Activated naive CD4-positive, alpha-beta T cell treated with anti-CD3 and anti-CD28 coated beads for 36 hours (primary cell): ENCODE measurements at regions not wholly inside any gene's neighbourhood (a gene's known extent, or its start where the extent isn't known, plus 50 kb on each side); places are given as distances from the start of the nearest gene placed in this dataset.
A peak's percentile ranks its signal among the peaks of the same experiment; 100 is the strongest.
"Not testable (repeated sequence)": the region's sequence is repeated elsewhere in the genome, so short reads cannot be mapped to it uniquely, and the experiment has no call there.

Experiments used
- CTCF ChIA-PET: fragments of 350-600 bp; sonication (Branson Sonifier 250); formaldehyde crosslinking; loops from one replicate; lab custom pipeline; 2021; ENCODE audit warnings: antibody characterized with exemption; lab: Charles Lee
- DNase-seq: peaks from one replicate; pipeline ENCODE4 v3.0.0-alpha.2; 2020
- H3K27ac Mint-ChIP-seq: one replicate; pipeline ENCODE4 v1.8.0; 2021; ENCODE audit warnings: mild to moderate bottlenecking, mixed read lengths
- H3K27me3 Mint-ChIP-seq: one replicate; pipeline ENCODE4 v1.8.0; 2021; ENCODE audit warnings: low read depth, mixed read lengths
- H3K36me3 Mint-ChIP-seq: one replicate; pipeline ENCODE4 v1.8.0; 2021; ENCODE audit warnings: low read depth, mixed read lengths
- H3K4me1 Mint-ChIP-seq: one replicate; pipeline ENCODE4 v1.8.0; 2021; ENCODE audit warnings: low read depth, mixed read lengths
- H3K4me3 Mint-ChIP-seq: one replicate; pipeline ENCODE4 v1.8.0; 2021; ENCODE audit warnings: mild to moderate bottlenecking, moderate library complexity, mixed read lengths
- H3K9me3 Mint-ChIP-seq: one replicate; pipeline ENCODE4 v1.8.0; 2021; ENCODE audit warnings: mixed read lengths
- intact Hi-C: fragments of 100-400 bp; cut with micrococcal nuclease; formaldehyde crosslinking; loops from one replicate; pipeline ENCODE4 v1.15.1; 2023

DNA sequence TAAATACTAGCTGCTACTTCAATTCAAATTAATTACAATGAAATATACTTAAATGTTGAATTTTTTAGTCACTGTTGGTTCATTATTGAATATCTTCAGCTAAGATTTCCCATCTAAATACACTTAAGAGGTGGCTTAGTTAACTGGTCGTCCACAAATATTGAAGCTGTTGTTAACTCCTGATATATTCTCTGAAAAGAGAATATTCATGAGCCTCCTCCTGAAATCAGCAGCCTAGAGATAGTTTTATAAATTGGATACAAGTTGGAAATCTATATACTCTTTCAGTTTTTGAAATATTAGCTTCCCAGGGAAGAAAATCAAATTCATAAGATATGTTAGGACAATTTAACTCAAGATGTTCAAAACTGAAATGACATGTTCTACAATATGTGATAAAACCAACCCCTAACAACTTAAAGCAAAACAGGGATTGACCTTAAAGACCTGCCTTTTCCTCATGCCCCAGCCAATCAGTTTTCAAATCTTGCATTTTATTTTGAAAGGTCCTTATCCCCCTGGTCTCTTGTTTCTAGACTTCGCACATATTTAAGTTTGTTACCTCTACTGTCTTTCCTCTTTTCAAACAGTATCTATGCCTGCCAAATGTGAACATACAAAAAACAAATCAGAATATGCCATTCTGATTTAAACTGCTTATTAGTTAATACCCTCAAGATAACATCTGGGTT is 2784.9 kb downstream of the RPIA start:
- H3K9me3 Mint-ChIP-seq, CTCF ChIA-PET, H3K4me1 Mint-ChIP-seq, H3K36me3 Mint-ChIP-seq, intact Hi-C loops, DNase-seq: not testable (repeated sequence)
- H3K27me3 Mint-ChIP-seq, result peaks cover 13% of the 10 kb centered on the region
- peak overlapping the region; percentile 75 for H3K27ac Mint-ChIP-seq
- H3K4me3 Mint-ChIP-seq, result peak overlapping the region; percentile 72

DNA sequence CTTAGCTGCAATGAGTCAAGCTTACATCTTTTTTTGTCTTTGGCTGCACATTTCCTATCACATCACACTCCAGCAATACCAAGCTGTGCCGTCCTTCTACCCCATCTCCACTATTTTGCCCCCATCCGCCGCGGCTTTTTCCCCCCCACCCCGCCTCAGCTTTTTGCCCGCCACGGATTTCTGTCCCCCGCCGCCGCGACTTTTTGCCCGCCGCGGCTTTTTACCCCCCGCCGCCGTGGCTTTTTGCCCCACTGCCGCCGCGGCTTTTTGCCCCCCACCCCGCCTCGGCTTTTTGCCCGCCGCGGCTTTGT is 2785.4 kb downstream of the RPIA start:
- intact Hi-C loops, DNase-seq, H3K9me3 Mint-ChIP-seq, H3K36me3 Mint-ChIP-seq, H3K4me1 Mint-ChIP-seq, CTCF ChIA-PET: not testable (repeated sequence)
- Mint-ChIP-seq H3K27ac (peak overlapping the region; percentile 75), H3K27me3 (peaks cover 15% of the 10 kb centered on the region), H3K4me3 (peak overlapping the region; percentile 72)

- H3K27ac Mint-ChIP-seq, H3K4me3 Mint-ChIP-seq, H3K36me3 Mint-ChIP-seq, CTCF ChIA-PET, H3K4me1 Mint-ChIP-seq, H3K9me3 Mint-ChIP-seq, DNase-seq, intact Hi-C loops: not testable (repeated sequence)
- H3K27me3 Mint-ChIP-seq, result peaks cover 13% of the 10 kb centered on the region
Measured at GRCh38 chr2:91477291-91477690, 2785.8 kb downstream of the RPIA start.

DNA sequence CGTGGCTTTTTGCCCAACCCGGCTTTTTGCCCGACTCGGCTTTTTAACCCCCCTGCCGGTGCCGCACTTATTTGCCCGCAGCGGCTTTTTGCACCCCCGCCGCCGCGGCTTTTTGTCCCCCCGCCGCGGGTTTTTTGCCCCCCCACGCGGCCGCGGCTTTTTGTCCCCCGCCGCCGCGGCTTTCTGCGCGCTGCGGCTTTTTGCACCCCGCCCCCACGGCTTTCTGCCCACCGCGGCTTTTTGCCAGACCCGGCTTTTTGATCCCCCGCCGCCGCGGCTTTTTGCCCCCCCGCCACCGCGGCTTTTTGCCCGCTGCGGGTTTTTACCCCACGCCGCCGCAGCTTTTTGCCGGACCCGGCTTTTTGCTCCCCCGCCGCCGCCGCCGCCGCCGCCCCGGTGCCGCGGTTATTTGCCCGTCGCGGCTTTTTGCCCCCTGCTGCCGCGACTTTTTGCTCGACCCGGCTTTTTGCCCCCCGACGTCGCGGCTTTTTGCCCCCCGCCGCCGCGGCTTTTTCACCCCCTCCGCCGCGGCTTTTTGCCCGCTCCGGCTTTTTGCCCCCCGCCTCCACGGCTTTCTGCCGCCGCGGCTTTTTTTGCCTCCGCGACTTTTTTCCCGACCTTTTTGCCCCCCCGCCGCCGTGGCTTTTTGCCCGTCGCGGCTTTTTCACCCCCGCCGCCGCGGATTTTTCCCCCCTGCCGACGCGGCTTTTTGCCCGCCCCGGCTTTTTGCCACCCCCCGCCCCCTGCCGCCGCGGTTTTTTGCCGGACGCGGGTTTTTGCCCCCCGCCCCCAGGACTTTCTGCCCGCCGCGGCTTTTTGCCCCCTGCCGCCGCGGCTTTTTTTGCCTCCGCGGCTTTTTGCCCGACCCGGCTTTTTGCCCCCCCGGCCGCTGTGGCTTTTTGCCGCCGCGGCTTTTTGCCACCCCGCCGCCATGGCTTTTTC is 2786.5 kb downstream of the RPIA start:
- Mint-ChIP-seq H3K36me3 (peaks cover 4% of the 10 kb centered on the region), H3K9me3 (peaks cover 1% of the 10 kb centered on the region), H3K27ac (no peak overlapping the region), H3K4me1 (peaks cover 6% of the 10 kb centered on the region), H3K4me3 (peak overlapping the region; percentile 12), H3K27me3 (peaks cover 15% of the 10 kb centered on the region)
- CTCF ChIA-PET, result no interaction called here
- intact Hi-C loops, result no loop called here
- DNase-seq, result no peak

DNA sequence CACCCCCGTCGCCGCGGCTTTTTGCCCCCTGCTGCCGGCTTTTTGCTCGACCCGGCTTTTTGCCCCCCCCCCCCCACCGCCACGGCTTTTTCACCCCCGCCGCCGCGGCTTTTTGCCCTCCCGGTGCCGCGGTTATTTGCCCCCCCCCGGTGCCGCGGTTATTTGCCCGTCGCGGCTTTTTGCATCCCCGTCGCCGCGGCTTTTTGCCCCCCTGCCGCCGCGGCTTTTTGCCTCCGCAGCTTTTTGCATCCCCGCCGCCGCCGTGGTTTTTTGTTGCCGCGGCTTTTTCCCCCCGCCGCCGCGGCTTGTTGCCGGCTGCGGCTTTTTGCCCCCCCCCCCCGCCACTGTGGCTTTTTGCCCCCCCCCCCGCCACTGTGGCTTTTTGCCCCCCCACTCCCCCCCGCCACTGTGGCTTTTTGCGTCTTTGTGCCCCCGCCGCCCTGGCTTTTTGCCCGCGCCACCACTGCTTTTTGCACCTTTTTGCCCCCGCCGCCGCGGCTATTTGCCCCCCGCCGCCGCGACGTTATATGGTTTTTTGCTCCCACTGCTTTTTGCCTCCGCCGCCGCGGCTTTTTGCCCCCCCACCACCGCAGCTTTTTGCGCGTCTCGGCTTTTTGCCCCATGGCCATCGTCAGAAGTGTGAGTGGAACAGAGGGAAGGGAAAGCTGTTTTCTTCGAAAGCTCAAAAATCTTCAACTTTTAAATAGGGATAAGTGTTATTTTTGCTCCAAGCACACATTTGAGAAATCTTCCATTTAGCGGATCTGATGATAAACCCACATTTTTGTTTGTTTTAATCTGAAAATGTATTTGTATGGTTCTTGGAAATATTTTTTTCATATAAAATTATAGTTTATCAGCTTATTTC is 2787.6 kb downstream of the RPIA start:
- H3K9me3 Mint-ChIP-seq, CTCF ChIA-PET, DNase-seq, H3K4me1 Mint-ChIP-seq, H3K36me3 Mint-ChIP-seq, H3K27ac Mint-ChIP-seq, intact Hi-C loops: not testable (repeated sequence)
- peak overlapping the region; percentile 71 for H3K4me3 Mint-ChIP-seq
- H3K27me3 Mint-ChIP-seq, result peaks cover 13% of the 10 kb centered on the region

DNA sequence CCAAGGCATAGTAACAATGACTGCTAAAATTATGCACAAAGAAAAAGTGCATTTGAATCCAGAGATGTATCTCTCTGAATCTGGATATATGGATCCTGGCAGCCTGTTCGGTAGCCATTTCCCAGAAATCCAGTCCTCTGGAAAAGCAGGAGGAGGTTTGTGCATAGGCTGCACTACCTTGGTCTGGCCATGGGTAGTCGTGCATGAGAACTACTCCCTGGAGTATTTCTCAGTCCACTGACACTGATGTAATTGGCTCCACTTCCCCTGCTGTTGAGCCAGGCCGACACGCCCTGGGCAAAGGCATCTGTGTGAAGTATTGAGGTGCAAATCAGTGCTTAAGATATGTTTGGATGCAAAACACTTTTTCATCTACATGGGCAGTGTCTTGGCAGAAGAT is 2793.8 kb downstream of the RPIA start:
- CTCF ChIA-PET, H3K4me1 Mint-ChIP-seq, H3K9me3 Mint-ChIP-seq, H3K27me3 Mint-ChIP-seq, DNase-seq, H3K4me3 Mint-ChIP-seq, intact Hi-C loops, H3K36me3 Mint-ChIP-seq, H3K27ac Mint-ChIP-seq: not testable (repeated sequence)

- CTCF ChIA-PET, DNase-seq, H3K9me3 Mint-ChIP-seq, H3K27ac Mint-ChIP-seq, intact Hi-C loops, H3K4me1 Mint-ChIP-seq, H3K4me3 Mint-ChIP-seq, H3K36me3 Mint-ChIP-seq, H3K27me3 Mint-ChIP-seq: not testable (repeated sequence)
Measured at GRCh38 chr2:91497129-91498064, 2805.9 kb downstream of the RPIA start.

GRCh38 chr2:91498065-91498449 is 2806.6 kb downstream of the RPIA start:
- H3K27me3 Mint-ChIP-seq, H3K4me3 Mint-ChIP-seq, CTCF ChIA-PET, DNase-seq, H3K4me1 Mint-ChIP-seq, H3K27ac Mint-ChIP-seq, H3K36me3 Mint-ChIP-seq, intact Hi-C loops, H3K9me3 Mint-ChIP-seq: not testable (repeated sequence)

GRCh38 chr2:91498513-91499250 is 2807.2 kb downstream of the RPIA start:
- intact Hi-C loops, DNase-seq, H3K27ac Mint-ChIP-seq, H3K9me3 Mint-ChIP-seq, H3K27me3 Mint-ChIP-seq, H3K4me1 Mint-ChIP-seq, H3K4me3 Mint-ChIP-seq, H3K36me3 Mint-ChIP-seq, CTCF ChIA-PET: not testable (repeated sequence)

- intact Hi-C loops, H3K4me1 Mint-ChIP-seq, H3K27me3 Mint-ChIP-seq, DNase-seq, H3K9me3 Mint-ChIP-seq, H3K27ac Mint-ChIP-seq, CTCF ChIA-PET, H3K4me3 Mint-ChIP-seq, H3K36me3 Mint-ChIP-seq: not testable (repeated sequence)
Measured at GRCh38 chr2:91499431-91500050, 2808.1 kb downstream of the RPIA start.
